ENCODE measurements at regions not wholly inside any gene's neighbourhood (a gene's known extent, or its start where the extent isn't known, plus 50 kb on each side); places are given as distances from the start of the nearest gene placed in this dataset.
"Not testable (repeated sequence)": the region's sequence is repeated elsewhere in the genome, so short reads cannot be mapped to it uniquely, and the experiment has no call there.

GRCh38 chr5:102554082-102554481, 55.3 kb upstream of the SLCO6A1 start:
- no peak for DNase-seq (ENCODE audit: low spot score)

GRCh38 chr5:102554728-102555127, 55.9 kb upstream of the SLCO6A1 start:
- DNase-seq (ENCODE audit: low spot score) = no peak

DNA sequence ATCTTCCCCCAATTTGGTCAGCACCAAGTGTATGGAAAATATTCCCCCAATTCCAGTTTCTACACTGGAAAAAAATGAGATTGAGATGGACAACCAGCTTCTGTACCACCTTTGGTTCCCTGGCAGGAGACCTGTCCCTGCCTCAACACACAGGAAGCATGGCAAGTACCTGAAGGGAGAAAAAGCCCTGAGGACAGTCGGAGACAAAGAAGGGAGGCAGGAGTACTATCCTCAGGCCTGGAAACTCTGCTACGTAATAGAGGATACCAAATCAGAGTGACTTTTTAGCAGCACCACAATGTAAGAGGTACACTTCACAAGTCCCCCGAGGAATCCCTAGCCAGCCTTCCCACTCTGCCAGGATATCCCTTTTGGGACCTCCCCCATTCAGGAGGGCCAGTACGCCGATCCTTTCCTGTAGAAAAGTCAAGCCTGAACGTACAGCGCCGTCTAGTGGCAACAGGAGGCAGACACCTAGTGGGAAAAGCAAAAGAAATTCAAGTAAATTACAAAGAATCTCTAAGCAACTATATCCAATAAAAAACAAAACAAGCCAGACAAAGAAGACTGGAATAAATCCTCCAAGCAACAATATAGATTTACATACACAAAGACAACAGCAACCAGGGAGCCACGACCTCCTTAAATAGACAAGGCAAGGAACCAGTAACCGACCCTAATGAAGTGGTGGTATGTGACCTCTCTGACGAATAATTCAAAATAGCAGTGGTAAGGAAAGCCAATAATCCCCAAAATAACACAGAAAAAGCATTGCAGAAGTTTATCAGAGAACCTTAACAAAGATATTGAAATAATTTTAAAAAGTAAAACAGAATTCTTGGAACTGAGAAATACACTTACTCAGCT, 63.3 kb upstream of the SLCO6A1 start:
- DNase-seq (ENCODE audit: low spot score) = peak; percentile 5

DNA sequence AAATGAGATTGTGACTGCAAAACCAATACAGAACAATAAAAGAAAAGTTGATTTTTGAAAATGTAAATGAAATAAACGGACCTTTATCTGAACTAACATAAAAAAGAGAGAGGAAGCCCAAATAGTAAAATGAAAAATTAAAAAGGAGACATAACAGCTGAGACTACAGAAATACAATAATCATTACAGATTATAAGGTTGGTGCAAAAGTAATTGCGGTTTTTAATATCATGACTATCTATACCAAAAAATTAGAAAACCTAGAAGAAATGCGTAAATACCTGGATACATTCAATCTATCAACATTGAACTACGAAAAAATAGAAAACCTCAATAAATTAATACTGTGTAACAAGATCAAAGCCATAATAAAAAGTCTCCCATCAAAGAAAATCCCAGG, 71.9 kb upstream of the SLCO6A1 start:
- DNase-seq (ENCODE audit: low spot score) = no peak

- no peak for DNase-seq (ENCODE audit: low spot score)
Observed at GRCh38 chr5:102578362-102578761, 79.6 kb upstream of the SLCO6A1 start.

DNA sequence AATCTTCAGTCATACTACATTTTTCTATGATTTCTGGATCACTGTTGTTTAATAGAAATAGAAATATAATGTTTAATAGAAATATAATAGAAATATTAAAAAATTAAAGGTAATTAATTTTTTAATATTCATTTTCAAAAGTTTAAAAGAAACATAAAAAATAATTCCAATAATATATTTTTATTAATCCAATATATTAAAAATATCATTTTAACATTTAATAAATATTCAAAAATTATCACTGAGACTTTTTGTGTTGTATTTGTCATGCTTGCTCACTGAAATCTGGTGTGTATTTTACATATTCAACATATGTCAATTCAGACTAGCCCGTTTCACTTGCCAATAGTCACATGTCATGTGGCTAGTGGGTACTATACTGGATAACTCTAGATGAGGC, 80.6 kb upstream of the SLCO6A1 start:
- DNase-seq (ENCODE audit: low spot score) = no peak

- DNase-seq (ENCODE audit: low spot score) = no peak
Observed at GRCh38 chr5:102581011-102581410, 82.2 kb upstream of the SLCO6A1 start.

GRCh38 chr5:102582696-102583095, 83.9 kb upstream of the SLCO6A1 start:
- no peak for DNase-seq (ENCODE audit: low spot score)

- no peak for DNase-seq (ENCODE audit: low spot score)
Observed at GRCh38 chr5:102583276-102584124, 84.7 kb upstream of the SLCO6A1 start.

DNA sequence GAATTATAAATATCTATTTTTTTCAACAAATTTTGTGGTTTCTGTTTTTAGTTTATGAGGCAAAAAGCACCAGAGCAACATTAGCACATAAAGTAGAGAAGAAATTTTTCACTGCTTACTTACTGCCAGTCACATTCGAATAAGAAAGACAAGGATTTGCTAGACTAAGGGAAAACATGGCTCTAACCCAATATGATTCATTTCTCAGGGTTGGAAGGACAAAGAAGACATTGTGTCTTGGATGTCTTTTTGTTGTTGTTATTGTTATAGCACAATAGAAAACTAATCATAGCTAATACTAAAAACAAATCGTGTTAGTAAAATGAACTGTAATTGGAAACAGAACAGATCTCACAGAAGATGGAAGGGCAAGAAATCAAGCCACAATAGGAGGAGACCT, 90.9 kb upstream of the SLCO6A1 start:
- DNase-seq (ENCODE audit: low spot score) = no peak

- DNase-seq (ENCODE audit: low spot score) = no peak
Observed at GRCh38 chr5:102590467-102590866, 91.7 kb upstream of the SLCO6A1 start.

GRCh38 chr5:102591650-102592049, 92.8 kb upstream of the SLCO6A1 start:
- DNase-seq (ENCODE audit: low spot score) = no peak

GRCh38 chr5:102592586-102592985, 93.8 kb upstream of the SLCO6A1 start:
- DNase-seq (ENCODE audit: low spot score) = not testable (repeated sequence)

- no peak for DNase-seq (ENCODE audit: low spot score)
Observed at GRCh38 chr5:102594192-102594591, 95.4 kb upstream of the SLCO6A1 start.

GRCh38 chr5:102595332-102595731, 96.5 kb upstream of the SLCO6A1 start:
- DNase-seq (ENCODE audit: low spot score) = no peak

- no peak for DNase-seq (ENCODE audit: low spot score)
Observed at GRCh38 chr5:102596113-102596512, 97.3 kb upstream of the SLCO6A1 start.

GRCh38 chr5:102596951-102597350, 98.2 kb upstream of the SLCO6A1 start:
- no peak for DNase-seq (ENCODE audit: low spot score)

GRCh38 chr5:102599289-102599688, 100.5 kb upstream of the SLCO6A1 start:
- no peak for DNase-seq (ENCODE audit: low spot score)

DNA sequence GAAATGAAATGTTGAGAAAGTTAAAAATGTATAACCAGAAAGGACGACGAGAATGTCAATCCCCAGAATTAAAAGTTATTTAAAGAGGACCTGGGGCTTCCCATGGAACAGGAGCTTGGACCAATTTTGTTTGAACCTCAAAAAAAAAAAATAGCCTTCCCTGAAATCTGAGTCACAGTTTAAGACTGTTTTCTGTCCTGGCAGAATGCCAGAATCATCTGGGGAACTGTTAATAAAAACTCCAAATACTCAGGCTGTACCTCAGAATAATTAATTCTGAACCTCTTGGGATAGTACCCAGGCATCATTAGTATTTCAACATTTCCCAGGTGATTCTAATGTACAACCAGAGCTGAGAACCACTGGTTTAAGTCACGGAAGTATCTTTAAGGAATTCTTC, 102.2 kb upstream of the SLCO6A1 start:
- DNase-seq (ENCODE audit: low spot score) = no peak

- no peak for DNase-seq (ENCODE audit: low spot score)
Observed at GRCh38 chr5:102603670-102604069, 104.9 kb upstream of the SLCO6A1 start.

DNA sequence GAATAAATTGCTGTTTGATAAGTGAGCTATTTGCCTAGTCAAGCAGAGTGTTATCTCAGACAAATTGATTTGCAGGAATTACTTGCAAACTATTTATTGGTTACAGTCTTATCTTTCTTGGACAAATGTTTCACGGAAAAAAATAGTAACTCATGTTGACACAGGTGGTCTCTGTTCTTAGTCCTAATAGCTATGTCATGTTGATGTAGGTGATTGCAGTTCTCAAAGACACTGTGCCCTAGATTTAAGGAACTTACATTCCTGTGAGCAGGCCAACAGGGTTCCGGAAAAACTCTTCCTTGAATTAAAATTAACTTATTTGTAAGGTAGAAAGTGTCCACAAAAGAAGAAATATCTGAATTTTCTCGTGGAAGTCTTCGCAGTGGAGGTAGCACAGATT, 109.6 kb upstream of the SLCO6A1 start:
- DNase-seq (ENCODE audit: low spot score) = no peak

GRCh38 chr5:102611312-102611711, 112.5 kb upstream of the SLCO6A1 start:
- no peak for DNase-seq (ENCODE audit: low spot score)

- DNase-seq (ENCODE audit: low spot score) = no peak
Observed at GRCh38 chr5:102613661-102614060, 114.9 kb upstream of the SLCO6A1 start.
